ENCODE measurements at regions not wholly inside any gene's neighbourhood (a gene's known extent, or its start where the extent isn't known, plus 50 kb on each side); places are given as distances from the start of the nearest gene placed in this dataset.

GRCh38 chr2:215722125-215722524 is 286.3 kb upstream of the FN1 start:
- TF ChIP-seq POLR2A (IDR thresholded peaks at IDR 0.05) (no peak), CTCF (IDR thresholded peaks at IDR 0.05) (no peak)
